ENCODE measurements at regions not wholly inside any gene's neighbourhood (a gene's known extent, or its start where the extent isn't known, plus 50 kb on each side); places are given as distances from the start of the nearest gene placed in this dataset.

DNA sequence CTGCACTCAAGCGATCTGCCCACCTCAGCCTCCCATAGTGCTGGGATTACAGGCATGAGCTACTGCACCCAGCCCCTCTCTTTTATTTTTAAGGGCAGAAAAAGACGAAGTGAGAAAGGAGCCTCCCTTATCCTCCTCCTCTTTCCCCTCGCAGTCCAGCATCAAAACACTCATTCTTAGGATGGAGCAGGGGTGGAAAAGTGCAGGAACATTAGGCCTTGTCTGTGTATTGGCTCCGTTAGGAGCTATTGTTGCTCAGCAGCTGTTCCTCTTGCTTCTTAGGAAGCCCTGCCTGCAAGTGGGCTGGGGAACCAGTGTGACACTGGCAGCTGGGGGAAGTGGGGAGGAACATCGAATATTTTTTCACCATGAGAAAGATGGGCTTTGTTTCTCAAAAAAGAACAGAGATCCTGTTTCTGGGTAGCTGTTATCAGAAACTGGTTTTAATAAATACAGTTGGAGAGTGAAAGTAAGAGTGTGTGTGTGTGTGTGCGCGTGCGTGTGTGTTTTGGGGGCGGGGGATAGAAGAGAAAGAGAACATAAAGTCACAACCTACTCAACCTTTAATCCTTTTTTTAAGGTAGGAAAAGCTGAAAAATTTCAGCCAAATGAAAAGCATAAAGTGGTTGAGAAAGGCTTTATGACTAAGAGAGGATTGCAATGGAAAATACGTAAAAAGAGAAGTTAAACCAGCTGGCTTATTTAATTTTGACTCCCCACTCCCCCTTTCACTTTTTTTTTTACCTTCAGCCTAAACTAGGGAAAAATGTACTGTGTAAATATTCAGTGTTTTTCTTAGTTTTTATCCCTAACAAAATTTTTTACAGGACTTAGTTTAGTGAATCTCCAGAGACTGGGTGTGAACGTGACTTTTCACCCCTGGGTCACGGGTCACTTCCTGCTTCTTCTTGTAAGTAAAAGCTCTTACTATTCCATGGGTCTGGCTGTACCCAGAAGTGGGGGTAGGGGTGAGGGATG, 197.2 kb upstream of the PLEKHG7 start:
- intact Hi-C loops (cut with micrococcal nuclease; ENCODE audit: unreplicated experiment) = loop anchor here (2.0 kb wide), 1 partner anchor 39 kb away; no protein-coding TSS in a partner anchor
- BruUV-seq (replicated peaks) = no TSS peak
- H3K4me3 ChIP-seq (ENCODE audit: low read depth, low read length, poor library complexity, severe bottlenecking) = peak overlapping the region; percentile 55
- peaks cover 53% of the 10 kb centered on the region for H3K4me1 ChIP-seq (ENCODE audit: insufficient read depth, low read length, poor library complexity, severe bottlenecking)
- no peaks in the 10 kb centered on the region for H3K9me2 ChIP-seq (ENCODE audit: insufficient read depth, low read length)
- H3K4me2 ChIP-seq (ENCODE audit: low read length) = peak overlapping the region; percentile 76
- peaks cover 9% of the 10 kb centered on the region; the same call in 1 of the 2 replicates for H3K9me3 ChIP-seq (ENCODE audit: low read length)
- peak overlapping the region; percentile 79 for H3K27ac ChIP-seq (ENCODE audit: low read depth, low read length, poor library complexity, severe bottlenecking)
- no peak for TF ChIP-seq EZH2phosphoT487 (IDR thresholded peaks at IDR 0.05; ENCODE audit: borderline replicate concordance, low read depth, low read length)
- TF ChIP-seq, protein P1, sequence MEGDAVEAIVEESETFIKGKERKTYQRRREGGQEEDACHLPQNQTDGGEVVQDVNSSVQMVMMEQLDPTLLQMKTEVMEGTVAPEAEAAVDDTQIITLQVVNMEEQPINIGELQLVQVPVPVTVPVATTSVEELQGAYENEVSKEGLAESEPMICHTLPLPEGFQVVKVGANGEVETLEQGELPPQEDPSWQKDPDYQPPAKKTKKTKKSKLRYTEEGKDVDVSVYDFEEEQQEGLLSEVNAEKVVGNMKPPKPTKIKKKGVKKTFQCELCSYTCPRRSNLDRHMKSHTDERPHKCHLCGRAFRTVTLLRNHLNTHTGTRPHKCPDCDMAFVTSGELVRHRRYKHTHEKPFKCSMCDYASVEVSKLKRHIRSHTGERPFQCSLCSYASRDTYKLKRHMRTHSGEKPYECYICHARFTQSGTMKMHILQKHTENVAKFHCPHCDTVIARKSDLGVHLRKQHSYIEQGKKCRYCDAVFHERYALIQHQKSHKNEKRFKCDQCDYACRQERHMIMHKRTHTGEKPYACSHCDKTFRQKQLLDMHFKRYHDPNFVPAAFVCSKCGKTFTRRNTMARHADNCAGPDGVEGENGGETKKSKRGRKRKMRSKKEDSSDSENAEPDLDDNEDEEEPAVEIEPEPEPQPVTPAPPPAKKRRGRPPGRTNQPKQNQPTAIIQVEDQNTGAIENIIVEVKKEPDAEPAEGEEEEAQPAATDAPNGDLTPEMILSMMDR (conservative IDR thresholded peaks at IDR 0.05; ENCODE audit: low read length) = no peak
- CTCF ChIA-PET (ENCODE audit: unreplicated experiment) = interaction anchor here (0.6 kb wide), 1 partner anchor 372 kb away, joined by 9 read pairs; no protein-coding TSS in a partner anchor
- H3K36me3 ChIP-seq (ENCODE audit: insufficient read depth, low read length) = no peaks in the 10 kb centered on the region; the same call in 1 of the 2 replicates
- POLR2A ChIA-PET = interaction anchor here (0.6 to 9.9 kb wide), 27 partner anchors 8 to 1831 kb away, joined by 3 to 170 read pairs (median 7); partner anchors contain the start of gene BTG1
- peak; percentile 73 for DNase-seq (ENCODE audit: low spot score)
- peak overlapping the region; percentile 95 for H2AFZ ChIP-seq (ENCODE audit: low read length)
- no peaks in the 10 kb centered on the region for H3K79me2 ChIP-seq (ENCODE audit: insufficient read depth, low read depth, low read length)
- H4K20me1 ChIP-seq (ENCODE audit: insufficient read depth, low read length) = no peaks in the 10 kb centered on the region

GRCh38 chr12:92504594-92504981, 198.2 kb upstream of the PLEKHG7 start:
- Histone ChIP-seq H3K4me3 (ENCODE audit: low read depth, low read length, poor library complexity, severe bottlenecking) (no peak overlapping the region), H3K27ac (ENCODE audit: low read depth, low read length, poor library complexity, severe bottlenecking) (peak overlapping the region; percentile 79), H4K20me1 (ENCODE audit: insufficient read depth, low read length) (no peaks in the 10 kb centered on the region), H3K36me3 (ENCODE audit: insufficient read depth, low read length) (no peaks in the 10 kb centered on the region; the same call in 1 of the 2 replicates), H3K4me2 (ENCODE audit: low read length) (peak overlapping the region; percentile 62), H2AFZ (ENCODE audit: low read length) (peak overlapping the region; percentile 90), H3K9me3 (ENCODE audit: low read length) (peaks cover 8% of the 10 kb centered on the region; the same call in 1 of the 2 replicates), H3K79me2 (ENCODE audit: insufficient read depth, low read depth, low read length) (no peaks in the 10 kb centered on the region), H3K4me1 (ENCODE audit: insufficient read depth, low read length, poor library complexity, severe bottlenecking) (peaks cover 53% of the 10 kb centered on the region), H3K9me2 (ENCODE audit: insufficient read depth, low read length) (no peaks in the 10 kb centered on the region)
- POLR2A ChIA-PET = interaction anchor here (0.5 to 9.9 kb wide), 20 partner anchors 9 to 1832 kb away, joined by 3 to 170 read pairs (median 11); partner anchors contain the start of gene BTG1
- TF ChIP-seq, protein P1 (conservative IDR thresholded peaks at IDR 0.05; ENCODE audit: low read length) = no peak
- no peak for TF ChIP-seq EZH2phosphoT487 (IDR thresholded peaks at IDR 0.05; ENCODE audit: borderline replicate concordance, low read depth, low read length)
- CTCF ChIA-PET (ENCODE audit: unreplicated experiment) = interaction anchor here (0.7 to 1.8 kb wide), 4 partner anchors 11 to 140 kb away, joined by 3 to 6 read pairs (median 4); no protein-coding TSS in a partner anchor
- no TSS peak for BruUV-seq (replicated peaks)
- no peak for DNase-seq (ENCODE audit: low spot score)
- intact Hi-C loops (cut with micrococcal nuclease; ENCODE audit: unreplicated experiment) = loop anchor here (2.0 kb wide), 1 partner anchor 38 kb away; no protein-coding TSS in a partner anchor

Data from OCI-LY7 (cell line).